Keratinocyte (primary cell): ENCODE measurements at regions not wholly inside any gene's neighbourhood (a gene's known extent, or its start where the extent isn't known, plus 50 kb on each side); places are given as distances from the start of the nearest gene placed in this dataset.

Experiments
- DNase-seq: peaks from one replicate; pipeline ENCODE4 v3.0.0-alpha.2; 2011; ENCODE audit warnings: low read depth, missing footprints, low spot score
- FAIRE-seq: peaks from 2 replicates; lab custom pipeline; 2011; peaks lifted over from hg19 to GRCh38; lab: Jason Lieb, UNC
- H2AFZ ChIP-seq: 2 replicates; pipeline ENCODE4 v1.6.0; 2012; ENCODE audit warnings: low read length, control low read depth, inconsistent platforms; ENCODE audit not compliant: control insufficient read depth
- H3K27ac ChIP-seq: 2 replicates; pipeline ENCODE4 v1.5.1; 2011; ENCODE audit warnings: low read length; ENCODE audit not compliant: control insufficient read depth, insufficient read depth
- H3K27me3 ChIP-seq: 3 replicates; pipeline ENCODE4 v1.6.0; 2011; ENCODE audit warnings: low read length; ENCODE audit not compliant: control insufficient read depth, insufficient read depth; ENCODE audit errors: extremely low read depth
- H3K36me3 ChIP-seq, 2 experiments: 2 replicates in 1 of 2; 3 replicates in 1 of 2; pipeline ENCODE4 v1.5.1; 2011; ENCODE audit warnings: low read length in 2 of 2, mild to moderate bottlenecking in 1 of 2; ENCODE audit not compliant: control insufficient read depth in 2 of 2, insufficient read depth in 2 of 2; ENCODE audit errors: extremely low read depth in 1 of 2
- H3K4me1 ChIP-seq: 3 replicates; pipeline ENCODE4 v1.5.1; 2011; ENCODE audit warnings: low read length; ENCODE audit not compliant: control insufficient read depth, insufficient read depth; ENCODE audit errors: extremely low read depth
- H3K4me2 ChIP-seq: 3 replicates; pipeline ENCODE4 v1.6.0; 2011; ENCODE audit warnings: low read depth, low read length; ENCODE audit not compliant: control insufficient read depth, insufficient read depth; ENCODE audit errors: extremely low read depth
- H3K4me3 ChIP-seq, 3 experiments: fragments of 200-600 bp in 1 of 3; sonication (generic) in 1 of 3; 2 replicates in 2 of 3; 3 replicates in 1 of 3; pipeline ENCODE4 v1.5.1; 2011 to 2016; ENCODE audit warnings: low read length in 3 of 3, mild to moderate bottlenecking in 3 of 3, control low read depth in 2 of 3, inconsistent platforms in 1 of 3, low read depth in 1 of 3, mixed read lengths in 1 of 3, mixed run types in 1 of 3, moderate library complexity in 1 of 3; ENCODE audit not compliant: control insufficient read depth in 2 of 3, insufficient read depth in 2 of 3; ENCODE audit errors: extremely low read depth in 1 of 3
- H3K79me2 ChIP-seq: 2 replicates; pipeline ENCODE4 v1.6.0; 2012; ENCODE audit warnings: low read length; ENCODE audit not compliant: control insufficient read depth, insufficient read depth
- H3K9ac ChIP-seq: 3 replicates; pipeline ENCODE4 v1.6.0; 2011; ENCODE audit warnings: low read length; ENCODE audit not compliant: control insufficient read depth, insufficient read depth; ENCODE audit errors: extremely low read depth
- H3K9me1 ChIP-seq: 3 replicates; pipeline ENCODE4 v1.6.0; 2011; ENCODE audit warnings: low read length; ENCODE audit not compliant: control insufficient read depth, insufficient read depth; ENCODE audit errors: extremely low read depth
- H3K9me3 ChIP-seq: 2 replicates; pipeline ENCODE4 v1.5.1; 2012; ENCODE audit warnings: low read depth, low read length; ENCODE audit not compliant: control insufficient read depth
- H4K20me1 ChIP-seq: 3 replicates; pipeline ENCODE4 v1.6.0; 2011; ENCODE audit warnings: low read length; ENCODE audit not compliant: control insufficient read depth, insufficient read depth; ENCODE audit errors: extremely low read depth
- CTCF ChIP-seq, 3 experiments: IDR thresholded peaks in 1 of 3; conservative IDR thresholded peaks in 1 of 3; optimal IDR thresholded peaks in 1 of 3; 2 replicates in 2 of 3; 3 replicates in 1 of 3; pipeline versions ENCODE3 to v1.5.1; 2011; ENCODE audit warnings: low read length in 3 of 3, mild to moderate bottlenecking in 3 of 3, moderate library complexity in 2 of 3, control low read depth in 1 of 3, inconsistent platforms in 1 of 3; ENCODE audit not compliant: insufficient read depth in 2 of 3; ENCODE audit errors: extremely low read depth in 1 of 3
- EZH2 ChIP-seq: IDR thresholded peaks from one replicate; pipeline ENCODE4 v1.6.1; 2012; ENCODE audit warnings: inconsistent platforms, mild to moderate bottlenecking, low read length, moderate library complexity
- dilution Hi-C: fragments of 300-500 bp; cut with MboI; formaldehyde crosslinking; loops from one replicate; pipeline ENCODE4 v1.7.0; 2020; ENCODE audit warnings: low sequenced_read_pairs; ENCODE audit not compliant: extremely low pct_ligation_motif_present

GRCh38 chr2:36002941-36003340, 352.6 kb upstream of the CRIM1 start:
- no peaks in the 10 kb centered on the region for H3K36me3 ChIP-seq
- TF ChIP-seq CTCF (optimal IDR thresholded peaks at IDR 0.05 in 1 of 3, IDR thresholded peaks at IDR 0.05 in 1 of 3, conservative IDR thresholded peaks at IDR 0.05 in 1 of 3; ENCODE audit: extremely low read depth in 1 of 3, insufficient read depth in 2 of 3, low read length in 3 of 3) = no peak
- no peak for TF ChIP-seq EZH2
- no peaks in the 10 kb centered on the region for H3K9me3 ChIP-seq
- H3K4me1 ChIP-seq = no peaks in the 10 kb centered on the region
- no peak overlapping the region for H3K27ac ChIP-seq
- H3K27me3 ChIP-seq = no peaks in the 10 kb centered on the region
- no peak for FAIRE-seq
- no peaks in the 10 kb centered on the region for H3K9me1 ChIP-seq
- no peaks in the 10 kb centered on the region for H4K20me1 ChIP-seq
- no peak overlapping the region for H3K9ac ChIP-seq
- no peak overlapping the region for H3K4me2 ChIP-seq
- dilution Hi-C loops = no loop called here
- no peak overlapping the region for H3K4me3 ChIP-seq
- H3K79me2 ChIP-seq = no peaks in the 10 kb centered on the region
- H2AFZ ChIP-seq = no peak overlapping the region
- DNase-seq = no peak

- Histone ChIP-seq H3K4me1 (no peaks in the 10 kb centered on the region), H3K79me2 (no peaks in the 10 kb centered on the region), H4K20me1 (no peaks in the 10 kb centered on the region), H3K4me3 (no peak overlapping the region), H2AFZ (no peak overlapping the region), H3K9me3 (no peaks in the 10 kb centered on the region), H3K9ac (no peak overlapping the region), H3K27ac (no peak overlapping the region), H3K36me3 (no peaks in the 10 kb centered on the region), H3K9me1 (no peaks in the 10 kb centered on the region), H3K4me2 (no peak overlapping the region), H3K27me3 (no peaks in the 10 kb centered on the region)
- FAIRE-seq (no peak), DNase-seq (no peak)
- TF ChIP-seq EZH2 (no peak), CTCF (optimal IDR thresholded peaks at IDR 0.05 in 1 of 3, IDR thresholded peaks at IDR 0.05 in 1 of 3, conservative IDR thresholded peaks at IDR 0.05 in 1 of 3; ENCODE audit: extremely low read depth in 1 of 3, insufficient read depth in 2 of 3, low read length in 3 of 3) (no peak)
- dilution Hi-C loops = no loop called here
Measured at GRCh38 chr2:35997488-35997887, 358.1 kb upstream of the CRIM1 start.
